ENCODE measurements at regions not wholly inside any gene's neighbourhood (a gene's known extent, or its start where the extent isn't known, plus 50 kb on each side); places are given as distances from the start of the nearest gene placed in this dataset.

DNA sequence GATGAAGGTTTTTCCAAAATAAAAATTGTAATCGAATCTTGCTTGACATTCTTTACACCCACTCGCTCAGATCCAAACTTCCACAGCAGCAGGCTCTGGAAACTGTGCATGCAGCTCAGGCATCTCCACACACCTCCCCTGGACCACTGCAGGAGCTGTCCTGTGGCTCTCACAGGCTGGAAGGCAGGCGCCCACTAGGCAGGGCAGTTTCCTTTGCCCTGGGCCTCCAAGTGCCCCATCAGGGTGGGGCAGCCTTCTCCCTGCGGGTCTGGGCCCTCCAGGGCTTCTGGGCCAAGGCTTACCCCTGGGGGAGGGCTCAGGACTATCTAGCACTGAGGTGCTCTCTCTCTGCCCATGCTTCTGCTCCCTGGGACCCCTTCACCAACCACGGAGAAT lies 114.5 kb upstream of the RPL38 start:
- no peak for TF ChIP-seq RFX5 (IDR thresholded peaks at IDR 0.05; ENCODE audit: borderline replicate concordance, low read depth, low read length)
- TF ChIP-seq, protein P1, sequence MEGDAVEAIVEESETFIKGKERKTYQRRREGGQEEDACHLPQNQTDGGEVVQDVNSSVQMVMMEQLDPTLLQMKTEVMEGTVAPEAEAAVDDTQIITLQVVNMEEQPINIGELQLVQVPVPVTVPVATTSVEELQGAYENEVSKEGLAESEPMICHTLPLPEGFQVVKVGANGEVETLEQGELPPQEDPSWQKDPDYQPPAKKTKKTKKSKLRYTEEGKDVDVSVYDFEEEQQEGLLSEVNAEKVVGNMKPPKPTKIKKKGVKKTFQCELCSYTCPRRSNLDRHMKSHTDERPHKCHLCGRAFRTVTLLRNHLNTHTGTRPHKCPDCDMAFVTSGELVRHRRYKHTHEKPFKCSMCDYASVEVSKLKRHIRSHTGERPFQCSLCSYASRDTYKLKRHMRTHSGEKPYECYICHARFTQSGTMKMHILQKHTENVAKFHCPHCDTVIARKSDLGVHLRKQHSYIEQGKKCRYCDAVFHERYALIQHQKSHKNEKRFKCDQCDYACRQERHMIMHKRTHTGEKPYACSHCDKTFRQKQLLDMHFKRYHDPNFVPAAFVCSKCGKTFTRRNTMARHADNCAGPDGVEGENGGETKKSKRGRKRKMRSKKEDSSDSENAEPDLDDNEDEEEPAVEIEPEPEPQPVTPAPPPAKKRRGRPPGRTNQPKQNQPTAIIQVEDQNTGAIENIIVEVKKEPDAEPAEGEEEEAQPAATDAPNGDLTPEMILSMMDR (IDR thresholded peaks at IDR 0.05; ENCODE audit: control extremely low read depth in 1 of 3, insufficient read depth in 1 of 3, low read depth in 1 of 3, low read length in 3 of 3), result no peak
- no peak for TF ChIP-seq TEAD4 (IDR thresholded peaks at IDR 0.05; ENCODE audit: low read depth, low read length)
- TF ChIP-seq EZH2 (IDR thresholded peaks at IDR 0.05; ENCODE audit: low read depth, low read length, severe bottlenecking), result no peak
- no peak for TF ChIP-seq POLR2AphosphoS5 (IDR thresholded peaks at IDR 0.05; ENCODE audit: low read depth, low read length)
- no peak for TF ChIP-seq RNF2 (IDR thresholded peaks at IDR 0.05; ENCODE audit: borderline replicate concordance, low read depth, low read length, missing control alignments, poor library complexity, severe bottlenecking)
- no peak for TF ChIP-seq RAD21 (IDR thresholded peaks at IDR 0.05 in 1 of 2, conservative IDR thresholded peaks at IDR 0.05 in 1 of 2; ENCODE audit: low read depth in 2 of 2, low read length in 2 of 2)
- TF ChIP-seq, protein P2, sequence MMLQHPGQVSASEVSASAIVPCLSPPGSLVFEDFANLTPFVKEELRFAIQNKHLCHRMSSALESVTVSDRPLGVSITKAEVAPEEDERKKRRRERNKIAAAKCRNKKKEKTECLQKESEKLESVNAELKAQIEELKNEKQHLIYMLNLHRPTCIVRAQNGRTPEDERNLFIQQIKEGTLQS (IDR thresholded peaks at IDR 0.05; ENCODE audit: insufficient read depth, low read depth, low read length), result no peak
